ENCODE measurements at regions not wholly inside any gene's neighbourhood (a gene's known extent, or its start where the extent isn't known, plus 50 kb on each side); places are given as distances from the start of the nearest gene placed in this dataset.

GRCh38 chr12:4168036-4168435 lies 105.5 kb upstream of the CCND2 start:
- Histone ChIP-seq H3K27ac (ENCODE audit: insufficient read depth, low read depth, low read length) (no peak overlapping the region), H3K79me2 (ENCODE audit: control insufficient read depth, insufficient read depth, low read length) (no peaks in the 10 kb centered on the region), H3K4me3 (replicated peaks in 1 of 3; ENCODE audit: insufficient read depth in 1 of 3, low read depth in 1 of 3, low read length in 3 of 3) (no peak overlapping the region), H3K4me1 (ENCODE audit: control insufficient read depth, extremely low read depth, insufficient read depth, low read length) (no peaks in the 10 kb centered on the region), H3K9ac (replicated peaks; ENCODE audit: extremely low read depth, insufficient read depth, low read length) (no peak overlapping the region), H3K27me3 (ENCODE audit: control insufficient read depth in 2 of 2, insufficient read depth in 2 of 2, low read length in 2 of 2) (no peaks in the 10 kb centered on the region), H4K20me1 (replicated peaks; ENCODE audit: control insufficient read depth, extremely low read depth, insufficient read depth, low read length) (no peaks in the 10 kb centered on the region), H3K36me3 (ENCODE audit: control insufficient read depth in 2 of 2, extremely low read depth in 1 of 2, insufficient read depth in 2 of 2, low read length in 2 of 2) (no peaks in the 10 kb centered on the region), H3K9me3 (replicated peaks; ENCODE audit: control insufficient read depth, insufficient read depth, low read length) (no peaks in the 10 kb centered on the region), H3K4me2 (ENCODE audit: insufficient read depth, low read length) (no peak overlapping the region), H3K9me1 (replicated peaks; ENCODE audit: control insufficient read depth, extremely low read depth, insufficient read depth, low read length) (no peaks in the 10 kb centered on the region), H2AFZ (ENCODE audit: low read depth, low read length) (no peak overlapping the region)
- DNase-seq (ENCODE audit: low read depth, low spot score) (no peak), FAIRE-seq (no peak)
- ChIA-PET POLR2A (no interaction called here), CTCF (interaction anchor here (1.3 kb wide), 1 partner anchor 61 kb away, joined by 3 read pairs; no protein-coding TSS in a partner anchor)
- TF ChIP-seq EZH2 (IDR thresholded peaks at IDR 0.05; ENCODE audit: borderline replicate concordance, low read depth, low read length, severe bottlenecking) (no peak), MYC (IDR thresholded peaks at IDR 0.05; ENCODE audit: low read depth, low read length) (no peak), GATA2 (IDR thresholded peaks at IDR 0.05; ENCODE audit: insufficient read depth, insufficient read length, low read depth, low read length) (no peak), MAX (IDR thresholded peaks at IDR 0.05; ENCODE audit: insufficient read depth, insufficient read length) (no peak), POLR2A (IDR thresholded peaks at IDR 0.05; ENCODE audit: low read depth, low read length) (no peak), FOS (IDR thresholded peaks at IDR 0.05; ENCODE audit: borderline replicate concordance, insufficient read depth, low read length) (no peak), JUN (IDR thresholded peaks at IDR 0.05; ENCODE audit: borderline replicate concordance, insufficient read depth, insufficient read length, low read depth) (no peak), POLR2AphosphoS5 (IDR thresholded peaks at IDR 0.05; ENCODE audit: insufficient read depth, low read depth, low read length) (no peak)
- TF ChIP-seq, protein P1, sequence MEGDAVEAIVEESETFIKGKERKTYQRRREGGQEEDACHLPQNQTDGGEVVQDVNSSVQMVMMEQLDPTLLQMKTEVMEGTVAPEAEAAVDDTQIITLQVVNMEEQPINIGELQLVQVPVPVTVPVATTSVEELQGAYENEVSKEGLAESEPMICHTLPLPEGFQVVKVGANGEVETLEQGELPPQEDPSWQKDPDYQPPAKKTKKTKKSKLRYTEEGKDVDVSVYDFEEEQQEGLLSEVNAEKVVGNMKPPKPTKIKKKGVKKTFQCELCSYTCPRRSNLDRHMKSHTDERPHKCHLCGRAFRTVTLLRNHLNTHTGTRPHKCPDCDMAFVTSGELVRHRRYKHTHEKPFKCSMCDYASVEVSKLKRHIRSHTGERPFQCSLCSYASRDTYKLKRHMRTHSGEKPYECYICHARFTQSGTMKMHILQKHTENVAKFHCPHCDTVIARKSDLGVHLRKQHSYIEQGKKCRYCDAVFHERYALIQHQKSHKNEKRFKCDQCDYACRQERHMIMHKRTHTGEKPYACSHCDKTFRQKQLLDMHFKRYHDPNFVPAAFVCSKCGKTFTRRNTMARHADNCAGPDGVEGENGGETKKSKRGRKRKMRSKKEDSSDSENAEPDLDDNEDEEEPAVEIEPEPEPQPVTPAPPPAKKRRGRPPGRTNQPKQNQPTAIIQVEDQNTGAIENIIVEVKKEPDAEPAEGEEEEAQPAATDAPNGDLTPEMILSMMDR (IDR thresholded peaks at IDR 0.05; ENCODE audit: extremely low read depth in 1 of 2, insufficient read depth in 1 of 2, low read depth in 1 of 2, low read length in 2 of 2): no peak
- dilution Hi-C loops (cut with MboI; ENCODE audit: extremely low pct_ligation_motif_present, low sequenced_read_pairs): no loop called here
- BruUV-seq (replicated peaks): no TSS peak
- intact Hi-C loops (cut with micrococcal nuclease): loop anchor here (10.0 kb wide), 1 partner anchor 273 kb away; no protein-coding TSS in a partner anchor

Measured in endothelial cell of umbilical vein (primary cell).